NT2/D1 (cell line): ENCODE measurements at regions not wholly inside any gene's neighbourhood (a gene's known extent, or its start where the extent isn't known, plus 50 kb on each side); places are given as distances from the start of the nearest gene placed in this dataset.

Experiments
- SUZ12 ChIP-seq: IDR thresholded peaks from 2 replicates; pipeline ENCODE4 v1.6.1; 2011; ENCODE audit not compliant: insufficient read length, insufficient read depth; ENCODE audit errors: extremely low read depth
- YY1 ChIP-seq: IDR thresholded peaks from 2 replicates; pipeline ENCODE4 v1.6.1; 2011; ENCODE audit not compliant: insufficient read length, insufficient read depth
- ZNF274 ChIP-seq: IDR thresholded peaks from 2 replicates; pipeline ENCODE4 v1.6.1; 2011; ENCODE audit warnings: mild to moderate bottlenecking, low read depth, low read length

DNA sequence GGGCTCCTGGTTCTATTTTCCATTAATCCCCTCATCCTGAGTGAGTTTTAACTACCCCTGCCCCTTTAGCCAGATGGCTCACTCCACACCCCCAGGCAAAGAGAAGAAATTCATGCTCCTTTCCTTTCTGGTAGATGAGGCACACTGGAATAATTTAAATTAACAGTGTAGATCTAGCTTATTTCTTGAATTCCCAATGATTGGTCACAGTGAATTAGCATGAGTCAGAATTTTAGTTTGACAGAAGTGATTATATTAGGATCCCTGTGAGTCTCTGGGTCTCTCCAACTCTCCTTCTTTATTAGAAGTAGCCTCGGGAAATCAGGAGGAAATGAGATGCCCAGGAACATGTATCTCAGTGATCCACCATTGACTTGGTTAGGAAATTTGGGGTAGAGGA is 103.1 kb upstream of the KAZN start:
- TF ChIP-seq SUZ12 = no peak
- TF ChIP-seq YY1 = no peak
- no peak for TF ChIP-seq ZNF274
